Trophoblast cell (in vitro differentiated cells and primary cell): ENCODE measurements at regions not wholly inside any gene's neighbourhood (a gene's known extent, or its start where the extent isn't known, plus 50 kb on each side); places are given as distances from the start of the nearest gene placed in this dataset.

Experiments
- DNase-seq, 2 donors: peaks; one replicate each; pipeline ENCODE4 v3.0.0-alpha.2; 2016
- H2AFZ ChIP-seq: 2 replicates; pipeline ENCODE4 v1.6.1; 2013; ENCODE audit warnings: low read length, moderate library complexity, mild to moderate bottlenecking; ENCODE audit not compliant: insufficient read depth, poor library complexity
- H2AK5ac ChIP-seq: 2 replicates; pipeline ENCODE4 v1.6.1; 2013; ENCODE audit warnings: mild to moderate bottlenecking, low read length
- H2BK120ac ChIP-seq: 2 replicates; pipeline ENCODE4 v1.6.1; 2013; ENCODE audit warnings: low read length, mild to moderate bottlenecking, moderate library complexity; ENCODE audit not compliant: insufficient read depth, poor library complexity
- H2BK12ac ChIP-seq: 2 replicates; pipeline ENCODE4 v1.6.1; 2013; ENCODE audit warnings: mild to moderate bottlenecking, low read length, moderate library complexity
- H2BK5ac ChIP-seq: 2 replicates; pipeline ENCODE4 v1.6.1; 2013; ENCODE audit warnings: low read length, low read depth, moderate library complexity, mild to moderate bottlenecking; ENCODE audit not compliant: poor library complexity
- H3K14ac ChIP-seq: 2 replicates; pipeline ENCODE4 v1.6.1; 2013; ENCODE audit warnings: mild to moderate bottlenecking, low read length
- H3K18ac ChIP-seq: 2 replicates; pipeline ENCODE4 v1.6.1; 2013; ENCODE audit warnings: mild to moderate bottlenecking, low read length
- H3K23ac ChIP-seq: 2 replicates; pipeline ENCODE4 v1.6.1; 2013; ENCODE audit warnings: low read length
- H3K27ac ChIP-seq: 2 replicates; pipeline ENCODE4 v1.5.1; 2013; ENCODE audit warnings: low read depth, mild to moderate bottlenecking, inconsistent platforms, low read length, moderate library complexity
- H3K27me3 ChIP-seq: 2 replicates; pipeline ENCODE4 v1.6.1; 2013; ENCODE audit warnings: inconsistent platforms, mild to moderate bottlenecking, low read length, moderate library complexity; ENCODE audit not compliant: insufficient read depth
- H3K36me3 ChIP-seq, 2 experiments: 1 replicate in 1 of 2; 2 replicates in 1 of 2; pipeline ENCODE4 v1.6.1; 2013; ENCODE audit warnings: low read length in 2 of 2, mild to moderate bottlenecking in 2 of 2, moderate library complexity in 1 of 2; ENCODE audit not compliant: insufficient read depth in 2 of 2, control insufficient read depth in 1 of 2
- H3K4ac ChIP-seq: 2 replicates; pipeline ENCODE4 v1.6.1; 2013; ENCODE audit warnings: low read depth, mild to moderate bottlenecking, low read length, moderate library complexity
- H3K4me1 ChIP-seq, 2 experiments: 1 replicate in 1 of 2; 2 replicates in 1 of 2; pipeline ENCODE4 v1.6.1; 2013; ENCODE audit warnings: low read length in 2 of 2, mild to moderate bottlenecking in 2 of 2, moderate library complexity in 1 of 2; ENCODE audit not compliant: insufficient read depth in 2 of 2, control insufficient read depth in 1 of 2
- H3K4me2 ChIP-seq: 2 replicates; pipeline ENCODE4 v1.6.1; 2013; ENCODE audit warnings: inconsistent platforms, mild to moderate bottlenecking, low read length, moderate library complexity
- H3K4me3 ChIP-seq: 2 replicates; pipeline ENCODE4 v1.5.1; 2013; ENCODE audit warnings: mild to moderate bottlenecking, low read depth, low read length, inconsistent platforms
- H3K79me1 ChIP-seq: one replicate; pipeline ENCODE4 v1.6.1; 2013; ENCODE audit warnings: low read length
- H3K79me2 ChIP-seq: 2 replicates; pipeline ENCODE4 v1.6.1; 2013; ENCODE audit warnings: low read length, mild to moderate bottlenecking; ENCODE audit not compliant: control insufficient read depth, insufficient read depth, poor library complexity
- H3K9ac ChIP-seq: 2 replicates; pipeline ENCODE4 v1.6.1; 2013; ENCODE audit warnings: mild to moderate bottlenecking, low read length
- H3K9me3 ChIP-seq: 2 replicates; pipeline ENCODE4 v1.6.1; 2013; ENCODE audit warnings: low read depth, mild to moderate bottlenecking, control low read depth, inconsistent platforms, low read length; ENCODE audit not compliant: insufficient read depth
- H4K12ac ChIP-seq: 2 replicates; pipeline ENCODE4 v1.6.1; 2013; ENCODE audit warnings: low read depth, mild to moderate bottlenecking, low read length, moderate library complexity
- H4K8ac ChIP-seq: 2 replicates; pipeline ENCODE4 v1.6.1; 2013; ENCODE audit warnings: low read depth, mild to moderate bottlenecking, low read length, moderate library complexity
- H4K91ac ChIP-seq: one replicate; pipeline ENCODE4 v1.6.1; 2013; ENCODE audit warnings: low read depth, mild to moderate bottlenecking, low read length, moderate library complexity
- WGBS: extraction: QIAGEN DNeasy Blood & Tissue Kit; methylation state at CpG from one replicate; pipeline ENCODE4 v1.1.7; 2013; ENCODE audit warnings: missing lambda C conversion rate; ENCODE audit not compliant: insufficient read length, insufficient coverage; ENCODE audit errors: extremely low coverage; 5-methylcytosine and 5-hydroxymethylcytosine counted together

GRCh38 chr19:28508666-28509065 is 704.3 kb downstream of the UQCRFS1 start:
- no peaks in the 10 kb centered on the region for H3K9me3 ChIP-seq
- no peak overlapping the region for H4K12ac ChIP-seq
- no peak overlapping the region for H2BK12ac ChIP-seq
- no peak for DNase-seq
- no peak overlapping the region for H3K14ac ChIP-seq
- no peak overlapping the region for H3K4ac ChIP-seq
- H3K79me2 ChIP-seq: no peaks in the 10 kb centered on the region
- no peak overlapping the region for H2AK5ac ChIP-seq
- H3K4me1 ChIP-seq: no peaks in the 10 kb centered on the region
- H3K18ac ChIP-seq: no peak overlapping the region
- no peaks in the 10 kb centered on the region for H3K36me3 ChIP-seq
- no peak overlapping the region for H2AFZ ChIP-seq
- H3K79me1 ChIP-seq: no peaks in the 10 kb centered on the region
- no peak overlapping the region for H2BK5ac ChIP-seq
- H3K9ac ChIP-seq: no peak overlapping the region
- no peak overlapping the region for H3K4me2 ChIP-seq
- H3K23ac ChIP-seq: no peak overlapping the region
- H4K8ac ChIP-seq: no peak overlapping the region
- H3K27me3 ChIP-seq: no peaks in the 10 kb centered on the region
- no peak overlapping the region for H4K91ac ChIP-seq
- WGBS: no CpG with 5 or more reads among the region's 3 CpGs
- H3K4me3 ChIP-seq: no peak overlapping the region
- H2BK120ac ChIP-seq: no peak overlapping the region
- H3K27ac ChIP-seq: no peak overlapping the region

DNA sequence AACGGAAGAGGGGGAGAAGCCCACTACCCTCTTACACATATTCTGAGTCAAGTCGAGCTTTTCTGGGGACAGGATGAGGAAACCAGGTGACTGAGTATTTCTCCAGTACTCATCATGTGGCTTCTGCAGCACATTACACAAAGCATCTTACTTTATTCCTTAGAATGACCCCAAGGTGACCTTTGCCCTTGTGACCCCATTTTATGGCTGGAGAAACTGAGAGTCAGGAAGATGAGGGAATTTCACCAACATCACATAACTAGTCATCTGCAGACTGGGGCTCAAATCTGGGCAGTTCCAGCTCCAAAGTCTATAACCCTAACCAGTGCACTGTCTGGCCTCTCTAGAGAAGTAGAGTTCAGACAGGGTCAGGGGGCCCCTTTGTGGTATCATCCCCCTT is 707.0 kb downstream of the UQCRFS1 start:
- no CpG with 5 or more reads among the region's 2 CpGs for WGBS
- Histone ChIP-seq H3K27me3 (no peaks in the 10 kb centered on the region), H3K4me3 (no peak overlapping the region)

GRCh38 chr19:28505134-28505533 is 707.8 kb downstream of the UQCRFS1 start:
- no peak overlapping the region for H2AFZ ChIP-seq
- no peaks in the 10 kb centered on the region for H3K36me3 ChIP-seq
- no peak overlapping the region for H3K23ac ChIP-seq
- no peak overlapping the region for H3K9ac ChIP-seq
- H3K27me3 ChIP-seq: no peaks in the 10 kb centered on the region
- no peak overlapping the region for H3K27ac ChIP-seq
- H3K79me1 ChIP-seq: no peaks in the 10 kb centered on the region
- no peak overlapping the region for H2BK120ac ChIP-seq
- H4K8ac ChIP-seq: no peak overlapping the region
- DNase-seq: no peak
- no peak overlapping the region for H3K4me3 ChIP-seq
- H3K4me2 ChIP-seq: no peak overlapping the region
- no peaks in the 10 kb centered on the region for H3K9me3 ChIP-seq
- H4K91ac ChIP-seq: no peak overlapping the region
- no peak overlapping the region for H2BK5ac ChIP-seq
- H2BK12ac ChIP-seq: no peak overlapping the region
- no peak overlapping the region for H4K12ac ChIP-seq
- H3K4me1 ChIP-seq: no peaks in the 10 kb centered on the region
- H3K4ac ChIP-seq: no peak overlapping the region
- H3K79me2 ChIP-seq: no peaks in the 10 kb centered on the region
- H3K14ac ChIP-seq: no peak overlapping the region
- no peak overlapping the region for H2AK5ac ChIP-seq
- WGBS: no CpG with 5 or more reads among the region's 3 CpGs
- no peak overlapping the region for H3K18ac ChIP-seq

More for the DNA sequence above, 707.0 kb downstream of the UQCRFS1 start:
- Histone ChIP-seq H3K4ac (no peak overlapping the region), H4K8ac (no peak overlapping the region), H3K79me1 (no peaks in the 10 kb centered on the region), H4K91ac (no peak overlapping the region), H3K18ac (no peak overlapping the region), H3K79me2 (no peaks in the 10 kb centered on the region), H2BK12ac (no peak overlapping the region), H2AFZ (no peak overlapping the region), H2BK120ac (no peak overlapping the region), H3K14ac (no peak overlapping the region), H3K4me1 (no peaks in the 10 kb centered on the region), H3K4me2 (no peak overlapping the region), H4K12ac (no peak overlapping the region), H2AK5ac (no peak overlapping the region), H3K9me3 (no peaks in the 10 kb centered on the region), H3K36me3 (no peaks in the 10 kb centered on the region), H3K9ac (no peak overlapping the region), H3K23ac (no peak overlapping the region), H3K27ac (no peak overlapping the region), H2BK5ac (no peak overlapping the region)
- DNase-seq: no peak

GRCh38 chr19:28504727-28505126 is 708.2 kb downstream of the UQCRFS1 start:
- Histone ChIP-seq H2AFZ (no peak overlapping the region), H3K79me1 (no peaks in the 10 kb centered on the region), H3K4me3 (no peak overlapping the region), H3K14ac (no peak overlapping the region), H2BK5ac (no peak overlapping the region), H4K8ac (no peak overlapping the region), H2BK12ac (no peak overlapping the region), H3K79me2 (no peaks in the 10 kb centered on the region), H3K27me3 (no peaks in the 10 kb centered on the region), H4K12ac (no peak overlapping the region), H3K23ac (no peak overlapping the region), H3K9ac (no peak overlapping the region), H2AK5ac (no peak overlapping the region), H3K4me2 (no peak overlapping the region), H3K18ac (no peak overlapping the region), H2BK120ac (no peak overlapping the region), H3K9me3 (no peaks in the 10 kb centered on the region), H3K4me1 (no peaks in the 10 kb centered on the region), H4K91ac (no peak overlapping the region), H3K36me3 (no peaks in the 10 kb centered on the region), H3K4ac (no peak overlapping the region), H3K27ac (no peak overlapping the region)
- no peak for DNase-seq
- WGBS: no CpG with 5 or more reads among the region's 3 CpGs
